HG03066 (cell line): ENCODE measurements at regions not wholly inside any gene's neighbourhood (a gene's known extent, or its start where the extent isn't known, plus 50 kb on each side); places are given as distances from the start of the nearest gene placed in this dataset.

Experiments
- ATAC-seq: cut with Tn5 transposase; IDR thresholded peaks from one replicate; pipeline ENCODE4 v1.9.1; 2021; ENCODE audit warnings: low read depth; ENCODE audit not compliant: unreplicated experiment

DNA sequence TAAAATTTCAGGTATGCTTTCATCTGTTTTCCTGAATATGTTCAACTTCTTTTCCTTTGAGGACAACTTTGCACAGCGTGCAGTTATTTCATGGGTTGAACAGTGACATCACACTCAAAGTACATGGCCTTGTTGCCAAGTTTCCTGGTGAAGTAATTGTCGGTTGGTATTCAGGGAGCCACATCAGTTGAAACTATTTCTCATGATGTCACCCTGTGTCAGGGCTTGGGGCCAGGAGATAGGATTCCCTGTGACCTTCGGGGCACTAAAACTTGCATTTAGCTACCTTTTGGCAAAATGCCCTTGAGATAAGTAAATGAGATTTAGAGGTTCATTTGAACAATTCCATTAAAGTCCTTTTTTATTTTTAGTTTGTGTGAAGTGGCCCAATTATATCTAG, 383.9 kb downstream of the SH3GL2 start:
- ATAC-seq, result no peak

DNA sequence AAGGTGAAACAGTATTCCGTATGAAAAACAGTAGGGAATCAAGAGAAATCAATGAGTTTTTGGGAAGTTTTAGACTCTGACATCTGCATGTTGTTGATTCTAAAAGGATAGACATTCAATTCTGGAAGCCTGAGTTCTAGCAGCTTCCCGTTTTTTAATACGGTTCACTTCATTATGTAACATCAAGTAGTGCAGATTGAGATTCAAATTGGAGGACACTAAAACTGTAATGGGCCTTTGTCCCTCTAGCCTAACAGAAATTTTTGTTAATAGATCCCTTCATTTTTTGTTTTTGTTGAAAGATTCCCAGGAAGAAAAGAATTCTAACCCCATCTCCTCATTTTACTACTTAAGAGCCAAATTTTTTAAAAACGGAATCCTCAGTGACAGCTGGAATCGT, 384.6 kb downstream of the SH3GL2 start:
- no peak for ATAC-seq

DNA sequence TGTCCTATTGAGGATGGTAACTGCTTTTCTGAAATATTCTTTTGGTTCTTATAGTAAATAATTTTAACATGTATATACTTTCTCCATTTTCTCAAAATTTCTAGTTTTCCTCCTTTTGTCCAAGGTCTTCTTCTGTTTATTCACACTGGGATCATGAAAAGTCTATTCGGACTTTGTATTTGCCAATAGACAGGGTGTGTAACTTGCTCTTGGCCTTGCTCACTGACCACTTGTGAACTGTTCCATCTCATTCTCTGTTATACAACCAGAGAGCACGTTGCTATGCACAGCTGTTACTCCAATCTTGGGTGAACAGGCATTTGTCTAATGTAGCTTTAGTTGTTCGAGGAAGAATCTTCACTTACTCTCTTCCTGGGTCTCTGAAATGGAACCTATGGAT, 388.9 kb downstream of the SH3GL2 start:
- no peak for ATAC-seq

DNA sequence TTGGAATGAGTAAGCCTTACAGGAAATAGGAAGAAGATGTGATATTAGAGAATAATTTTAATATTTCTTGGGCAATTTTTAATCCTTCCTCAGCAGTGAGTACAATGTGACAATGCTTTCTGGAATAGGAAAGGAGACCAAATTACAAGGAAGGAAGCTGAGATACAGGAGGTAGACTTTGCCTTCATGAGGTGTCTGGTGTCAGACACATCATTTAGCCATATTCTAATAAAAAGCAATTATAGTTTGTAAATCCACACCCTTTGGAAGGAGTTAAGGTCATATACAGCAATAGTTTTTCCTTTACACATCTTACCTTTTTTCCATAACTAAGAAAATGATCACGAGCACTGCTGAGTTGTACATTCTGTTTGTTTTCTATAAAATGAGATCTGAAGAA, 390.4 kb downstream of the SH3GL2 start:
- no peak for ATAC-seq

DNA sequence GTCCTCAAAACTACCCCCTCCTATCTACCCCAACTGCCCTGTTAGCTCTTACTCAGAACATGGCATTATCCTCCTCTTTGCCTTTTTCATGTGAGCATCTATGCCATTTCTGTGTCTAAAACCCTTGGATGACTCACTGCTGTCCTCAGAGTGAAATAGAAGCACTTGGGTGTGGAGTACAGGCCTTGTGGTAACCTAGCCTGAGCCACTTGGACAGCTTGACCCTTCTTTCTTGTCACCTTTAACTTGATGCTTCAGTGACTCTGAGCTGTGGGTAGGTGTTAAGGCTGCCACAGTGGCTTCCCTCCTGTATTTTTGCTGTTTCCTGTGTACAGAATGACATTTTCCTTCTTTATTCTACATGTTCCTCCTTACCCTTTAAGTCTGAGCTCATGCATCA, 391.4 kb downstream of the SH3GL2 start:
- no peak for ATAC-seq

DNA sequence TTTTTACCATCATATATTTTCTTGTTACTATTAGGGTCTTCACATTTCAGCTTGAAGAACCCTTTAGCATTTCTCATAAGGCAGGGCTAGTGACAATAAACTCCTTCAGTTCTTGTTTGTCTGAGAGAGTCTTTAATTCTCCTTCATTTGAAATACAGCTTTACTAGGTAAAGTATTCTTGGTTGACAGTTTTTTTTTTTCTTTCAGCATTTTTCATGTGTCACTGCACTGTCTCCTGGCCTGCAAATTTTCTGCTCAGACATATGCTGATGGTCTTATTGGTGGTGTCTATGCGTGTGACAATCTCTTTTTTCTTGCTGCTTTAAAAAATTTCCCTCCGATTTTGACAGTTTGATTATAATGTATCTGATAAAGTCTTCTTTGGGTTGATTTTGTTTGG, 399.9 kb downstream of the SH3GL2 start:
- ATAC-seq, result no peak

DNA sequence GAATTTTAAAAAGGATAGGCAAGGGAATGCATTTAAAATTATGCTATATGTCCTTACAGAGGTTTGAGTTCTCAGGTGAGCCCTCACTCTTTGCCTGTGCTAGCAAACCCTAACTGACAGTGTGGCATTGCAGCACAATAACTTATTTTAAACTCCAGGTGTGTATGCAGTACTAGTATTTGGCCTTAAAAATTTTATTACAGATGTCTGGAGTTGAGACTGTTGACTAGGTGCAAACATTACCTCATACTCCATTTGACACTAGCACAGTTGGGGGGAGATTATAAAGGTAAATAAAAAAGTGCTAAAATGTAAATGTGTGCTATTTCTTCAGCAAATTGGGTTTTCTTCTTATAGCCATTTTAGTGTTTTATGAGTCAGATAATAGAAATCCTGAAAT, 407.7 kb downstream of the SH3GL2 start:
- no peak for ATAC-seq

DNA sequence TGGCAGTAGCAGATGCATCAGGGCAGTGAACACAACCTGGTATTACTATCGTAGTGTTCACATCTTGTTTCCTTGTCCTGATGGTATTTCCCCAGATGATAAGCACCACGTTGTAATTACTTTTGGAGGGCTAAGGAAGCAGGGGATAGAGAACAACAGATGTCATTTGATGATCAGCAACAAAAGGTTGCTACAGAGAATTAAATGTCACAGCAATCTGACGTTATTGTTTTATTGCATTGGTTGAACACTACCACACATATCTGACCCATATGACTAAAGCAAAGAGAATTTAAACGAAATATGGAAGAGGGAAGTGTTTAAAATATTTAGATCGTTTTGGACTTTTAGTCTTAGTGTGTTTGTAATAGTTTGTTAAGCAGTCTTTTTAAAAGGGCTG, 408.3 kb downstream of the SH3GL2 start:
- ATAC-seq, result no peak

DNA sequence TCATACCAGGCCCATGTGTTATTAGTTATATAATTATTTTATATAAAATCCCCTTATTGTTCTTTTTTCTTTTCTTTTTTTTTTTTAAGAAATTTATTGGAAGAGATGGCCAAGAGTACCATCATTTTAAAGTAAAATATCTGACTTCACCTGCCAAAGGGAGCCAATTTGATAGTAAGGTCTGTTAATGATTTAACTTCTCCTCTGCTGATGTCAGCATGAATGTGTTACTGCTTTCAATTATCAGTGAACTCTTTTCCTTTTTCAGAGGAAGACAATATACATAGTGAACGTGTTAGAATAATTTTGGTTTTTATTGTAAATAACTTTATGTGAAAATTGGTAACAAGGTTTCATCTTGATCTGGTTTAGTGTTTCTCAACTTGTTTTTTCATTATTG, 409.6 kb downstream of the SH3GL2 start:
- ATAC-seq, result no peak

DNA sequence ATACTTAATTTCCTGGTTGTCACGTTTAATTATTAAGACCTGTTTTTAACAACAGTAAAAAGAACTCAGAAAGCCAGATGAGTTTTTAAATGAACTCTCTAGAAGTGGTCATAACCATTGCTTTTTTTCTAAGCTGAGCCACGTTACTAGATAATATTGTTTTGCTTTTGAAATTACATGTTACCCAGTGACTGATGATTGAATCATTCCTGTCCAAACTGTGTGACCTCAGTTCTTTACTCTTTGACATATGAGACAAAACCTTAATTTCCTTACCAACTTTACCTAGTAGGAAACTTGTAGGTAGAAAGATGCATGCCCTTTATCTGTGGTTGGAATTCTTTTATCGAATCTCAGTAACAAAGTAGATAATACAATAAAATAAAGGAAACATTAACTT, 411.7 kb downstream of the SH3GL2 start:
- no peak for ATAC-seq

DNA sequence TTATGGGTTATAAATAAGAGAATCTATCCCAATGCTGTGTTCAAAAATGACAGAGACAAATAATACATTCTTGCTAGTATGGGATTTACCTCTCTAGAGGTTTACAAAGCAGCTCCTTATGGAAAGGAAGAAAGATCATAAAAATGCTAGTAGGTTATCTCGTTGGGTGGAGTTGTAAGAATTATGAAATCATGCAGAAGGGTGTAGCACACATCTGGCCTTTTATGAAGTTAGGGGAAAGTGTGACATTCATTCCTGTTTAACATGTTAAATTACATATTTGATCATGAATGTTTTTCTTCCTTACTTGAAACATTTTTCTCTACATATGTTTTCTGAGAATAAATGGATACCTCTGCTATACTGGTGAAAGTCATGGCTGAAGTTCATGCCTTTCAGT, 414.2 kb downstream of the SH3GL2 start:
- no peak for ATAC-seq

DNA sequence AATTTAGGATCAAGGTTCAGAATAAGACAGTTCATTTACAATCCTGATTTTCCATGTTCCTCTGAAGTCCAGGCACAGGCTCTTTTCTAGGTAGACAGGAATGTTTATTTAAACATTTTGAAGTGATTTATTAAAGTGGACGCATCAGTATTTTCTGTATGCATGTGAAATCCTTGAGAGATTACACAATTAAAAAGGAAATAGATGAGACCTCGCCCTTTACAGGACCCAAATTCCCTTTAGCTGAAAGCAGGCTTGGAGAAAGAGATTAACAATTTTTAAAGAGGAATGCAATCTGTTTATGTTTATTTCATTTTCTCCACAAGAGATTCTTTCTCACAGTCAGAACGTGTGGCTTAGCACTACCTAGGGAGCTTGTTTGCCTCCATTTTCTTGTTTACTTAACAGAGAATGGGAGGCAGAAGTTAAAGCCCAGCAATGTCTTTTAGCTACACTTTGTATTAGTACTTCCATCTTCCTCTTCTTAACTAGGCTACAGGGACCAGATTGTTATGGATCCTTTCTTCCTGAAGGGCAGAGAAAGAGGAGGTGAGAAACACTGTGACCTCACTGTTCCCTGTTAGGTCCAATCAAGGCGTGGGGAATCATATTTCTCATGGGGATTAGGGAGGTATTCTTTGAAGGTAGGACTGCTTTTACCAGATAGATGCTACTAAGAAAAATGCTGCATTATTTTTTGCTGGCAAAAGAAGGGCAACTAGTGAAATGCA, 416.0 kb downstream of the SH3GL2 start:
- no peak for ATAC-seq

DNA sequence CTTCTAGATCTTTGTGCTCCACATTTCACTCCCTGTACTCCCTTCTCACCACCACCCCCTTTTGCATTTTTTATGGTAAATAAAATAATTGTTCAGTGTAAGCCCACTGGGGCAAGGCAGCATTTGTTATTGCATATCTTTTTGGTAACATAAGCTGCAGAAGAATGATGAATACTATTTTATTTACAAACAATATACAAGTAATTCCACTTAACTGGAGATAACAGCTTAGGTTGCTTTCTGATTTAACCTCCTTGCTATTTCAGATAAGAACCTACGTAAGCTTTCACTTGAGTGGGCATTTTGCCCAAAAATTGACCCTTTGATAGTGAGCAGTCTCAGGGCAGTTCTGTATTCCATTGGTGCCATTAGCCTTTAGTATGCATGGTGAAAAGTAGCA, 417.9 kb downstream of the SH3GL2 start:
- ATAC-seq, result no peak

DNA sequence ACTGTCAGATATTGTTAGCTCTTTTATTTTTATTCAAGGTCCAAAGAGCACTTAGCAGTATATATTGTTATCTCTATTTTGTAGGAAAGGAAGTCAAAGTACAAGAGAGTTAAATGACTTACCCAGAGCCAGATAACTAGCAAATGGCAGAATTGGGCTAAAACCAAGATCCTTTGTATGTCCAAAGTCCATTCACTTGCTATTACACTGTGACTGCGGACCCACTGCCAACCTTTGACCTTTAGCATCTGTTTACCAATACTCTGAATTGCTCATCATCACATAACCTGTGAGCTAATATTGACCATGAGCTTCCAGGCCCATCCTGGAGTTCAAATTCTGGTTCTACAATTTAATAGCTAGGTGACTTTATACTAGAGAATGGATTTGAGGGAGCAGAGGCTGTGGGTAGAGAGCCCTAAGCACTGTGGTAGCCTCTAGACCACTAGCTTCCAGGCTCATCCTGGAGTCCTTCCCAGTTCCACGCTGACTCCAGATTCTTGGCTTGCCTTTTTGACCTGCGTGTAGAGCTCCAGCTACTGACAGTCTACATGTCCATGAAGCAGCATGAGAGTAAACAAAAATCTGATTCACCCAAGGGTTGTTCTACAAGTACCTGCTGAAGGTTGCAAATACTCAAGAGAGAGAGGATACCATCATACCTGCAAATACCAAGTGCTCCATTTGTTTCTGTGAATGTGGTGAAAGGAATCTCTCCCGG, 424.0 kb downstream of the SH3GL2 start:
- no peak for ATAC-seq

DNA sequence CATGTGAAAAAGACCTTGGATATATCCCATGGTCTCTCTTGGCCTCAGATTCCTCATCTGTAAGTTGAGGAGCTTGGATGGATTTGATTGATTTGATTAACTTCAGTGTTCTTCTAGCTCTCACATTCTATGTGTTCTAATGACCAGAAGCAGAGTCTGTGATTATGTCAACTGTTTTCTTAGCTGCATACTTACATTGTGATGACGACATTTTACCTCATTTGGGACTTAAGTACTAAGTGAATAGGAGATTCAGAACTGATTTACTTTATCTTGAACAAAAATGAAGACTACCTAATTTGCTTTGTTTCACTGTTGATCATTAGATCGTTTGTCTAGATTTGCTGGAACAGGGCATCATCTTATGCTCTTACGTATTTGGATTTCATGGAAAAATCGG, 427.7 kb downstream of the SH3GL2 start:
- no peak for ATAC-seq

DNA sequence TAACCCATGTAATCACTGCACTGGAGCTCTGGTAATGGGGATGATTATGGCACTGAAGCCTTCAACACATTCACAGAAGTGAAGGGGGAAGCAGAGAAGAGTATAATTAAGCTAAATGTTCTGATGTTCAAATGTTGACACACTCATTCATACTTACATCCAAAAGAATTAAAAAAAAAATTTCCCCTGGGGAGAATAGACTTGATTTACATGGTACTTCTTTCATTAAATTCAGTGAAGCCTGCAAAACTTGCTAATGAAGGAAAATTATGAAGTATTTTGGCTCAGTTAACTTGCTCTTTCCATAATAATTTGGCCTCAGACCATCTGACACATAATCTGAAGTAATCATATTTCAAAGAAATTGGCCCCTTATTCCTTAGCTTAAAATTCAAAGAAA, 428.8 kb downstream of the SH3GL2 start:
- no peak for ATAC-seq

DNA sequence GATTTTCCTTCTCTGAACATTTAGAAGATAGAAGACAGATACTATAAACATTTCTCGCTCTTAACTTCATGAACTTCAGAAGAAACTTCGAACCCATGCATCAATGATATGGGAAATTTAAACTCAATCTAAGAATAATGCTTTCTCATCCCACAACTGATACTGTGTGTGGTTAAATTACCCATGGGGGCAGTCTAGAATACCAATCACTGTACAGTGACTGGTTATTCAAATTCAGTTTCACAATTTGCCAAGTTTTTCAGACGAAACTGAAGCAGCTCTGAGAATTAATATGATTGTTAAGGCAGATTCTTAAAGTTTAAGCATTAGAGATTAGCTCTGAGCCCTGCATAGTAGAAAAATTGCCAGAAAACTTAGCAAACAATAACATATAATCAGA, 431.0 kb downstream of the SH3GL2 start:
- ATAC-seq, result no peak

DNA sequence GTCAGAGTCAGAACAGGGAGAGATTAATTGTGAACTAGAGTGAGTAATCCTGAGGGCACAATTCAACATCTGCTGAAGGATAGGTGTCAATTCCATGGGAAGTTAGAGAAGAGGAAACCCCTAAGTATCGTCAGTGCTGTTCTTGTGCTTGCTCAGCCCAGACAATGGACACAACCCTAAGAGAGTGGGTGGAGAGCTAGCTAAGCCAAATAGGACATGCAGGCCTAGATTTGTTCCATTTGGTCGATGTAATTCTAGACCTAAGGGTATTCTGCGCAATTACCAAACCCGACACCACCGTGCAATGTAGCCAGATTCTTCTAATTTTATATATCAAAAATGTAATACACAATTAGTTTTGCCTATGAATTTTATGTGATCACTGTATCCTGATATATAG, 431.6 kb downstream of the SH3GL2 start:
- no peak for ATAC-seq

DNA sequence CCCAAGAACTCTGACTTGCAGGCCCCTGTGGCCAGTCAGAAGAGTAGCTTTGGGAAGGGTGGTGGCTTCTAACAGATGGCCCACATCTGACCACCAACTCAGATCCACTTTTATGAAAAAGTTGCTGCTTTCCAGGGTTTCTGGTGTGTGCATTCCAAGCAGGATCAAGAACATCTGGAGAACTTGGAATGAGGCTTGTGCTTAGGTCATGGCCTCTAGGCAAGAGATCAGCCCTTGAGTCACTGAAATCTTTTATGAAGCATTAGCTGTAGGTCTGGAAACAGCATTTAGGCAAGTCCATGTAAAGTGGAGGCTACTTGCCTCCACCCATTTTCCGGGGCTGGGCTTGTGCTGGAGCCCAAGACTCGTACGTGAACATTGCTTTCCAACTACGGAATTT, 433.3 kb downstream of the SH3GL2 start:
- no peak for ATAC-seq

DNA sequence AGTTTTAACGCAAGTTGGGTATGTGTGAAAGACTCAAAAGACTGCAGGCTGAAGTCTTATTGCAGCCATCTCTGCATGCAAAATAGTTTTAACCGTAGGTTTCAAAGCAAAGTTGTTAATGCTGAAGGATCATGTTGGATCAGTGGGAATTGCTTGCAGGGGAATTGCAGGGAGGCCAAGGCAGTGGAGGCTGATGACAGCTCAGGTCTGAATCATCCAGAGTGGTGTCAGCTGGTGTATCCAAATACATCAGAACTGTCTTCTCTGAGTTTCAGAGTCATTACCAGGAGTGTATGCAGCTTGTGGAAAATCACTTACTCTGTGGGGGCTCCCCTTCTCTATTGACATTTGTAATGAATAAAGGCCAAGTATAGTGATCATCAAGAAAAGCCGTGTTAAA, 435.7 kb downstream of the SH3GL2 start:
- no peak for ATAC-seq

DNA sequence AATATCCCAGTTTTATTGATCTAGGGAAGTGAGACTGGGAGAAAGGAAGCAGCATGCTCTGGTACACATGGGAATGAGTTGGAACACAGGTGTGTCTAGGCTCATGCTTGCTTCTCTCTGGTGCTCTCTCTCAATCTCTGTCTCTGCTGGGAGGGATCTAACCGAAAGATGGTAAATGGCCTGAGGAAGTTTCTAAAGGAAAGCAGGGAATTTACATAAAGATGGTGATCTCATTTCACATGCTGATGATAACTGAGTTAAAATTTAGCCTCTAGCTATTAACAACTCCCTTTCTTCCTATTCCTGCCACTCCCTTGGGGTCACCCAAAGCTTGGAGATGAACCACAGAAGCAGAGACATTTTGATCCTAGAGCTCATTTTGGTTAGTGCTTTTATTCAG, 436.2 kb downstream of the SH3GL2 start:
- no peak for ATAC-seq

DNA sequence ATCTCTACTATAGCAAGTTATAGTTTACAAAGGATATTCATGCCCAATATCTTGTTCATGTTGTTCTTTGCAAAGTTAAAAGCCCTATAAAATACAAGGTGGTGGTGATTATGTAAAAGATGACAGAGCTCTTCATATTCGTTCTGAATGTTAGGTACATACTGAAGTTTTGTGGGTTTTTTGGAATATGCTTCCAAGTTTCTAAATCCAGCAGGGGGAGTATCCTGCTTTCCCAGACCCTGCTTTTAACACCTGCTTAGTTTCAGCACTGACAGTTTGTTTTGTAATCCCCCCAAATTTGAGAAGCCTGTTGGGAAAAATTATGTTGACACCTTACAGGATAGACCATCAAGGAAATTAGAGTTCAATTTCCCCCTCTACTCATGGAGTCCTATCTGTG, 438.3 kb downstream of the SH3GL2 start:
- ATAC-seq, result no peak
